Memory B cell (primary cell): ENCODE measurements at regions not wholly inside any gene's neighbourhood (a gene's known extent, or its start where the extent isn't known, plus 50 kb on each side); places are given as distances from the start of the nearest gene placed in this dataset.
"Not testable (repeated sequence)": the region's sequence is repeated elsewhere in the genome, so short reads cannot be mapped to it uniquely, and the experiment has no call there.

Source experiments
- ATAC-seq: fragments of 150-1000 bp; cut with Tn5 transposase; 2 replicates; pipeline ENCODE4 v1.10.0; 2021; ENCODE audit warnings: low read depth, mild to moderate bottlenecking, moderate library complexity
- DNase-seq, 2 donors: peaks; one replicate each; pipeline ENCODE4 v3.0.0; 2022; ENCODE audit warnings: low spot score in 2 of 2
- H3K27ac Mint-ChIP-seq: one replicate; pipeline ENCODE4 v1.8.0; 2022; ENCODE audit warnings: mild to moderate bottlenecking, moderate library complexity, mixed read lengths
- H3K27me3 Mint-ChIP-seq: one replicate; pipeline ENCODE4 v1.8.0; 2022; ENCODE audit warnings: mixed read lengths
- H3K36me3 Mint-ChIP-seq: one replicate; pipeline ENCODE4 v1.8.0; 2022; ENCODE audit warnings: mild to moderate bottlenecking, mixed read lengths
- H3K4me1 Mint-ChIP-seq: one replicate; pipeline ENCODE4 v1.8.0; 2022; ENCODE audit warnings: mixed read lengths
- H3K4me3 Mint-ChIP-seq: one replicate; pipeline ENCODE4 v1.8.0; 2022; ENCODE audit warnings: mild to moderate bottlenecking, moderate library complexity, mixed read lengths
- H3K9me3 Mint-ChIP-seq: one replicate; pipeline ENCODE4 v1.8.0; 2022; ENCODE audit warnings: mixed read lengths

GRCh38 chr18:79588636-79589481 lies 90.7 kb upstream of the CTDP1 start:
- no peak for ATAC-seq
- no peak for DNase-seq
- peaks cover 3% of the 10 kb centered on the region for H3K27me3 Mint-ChIP-seq
- H3K4me1 Mint-ChIP-seq = peaks cover 9% of the 10 kb centered on the region
- H3K4me3 Mint-ChIP-seq = no peak overlapping the region
- H3K27ac Mint-ChIP-seq = no peak overlapping the region
- no peaks in the 10 kb centered on the region for H3K36me3 Mint-ChIP-seq
- peaks cover 9% of the 10 kb centered on the region for H3K9me3 Mint-ChIP-seq

- DNase-seq = no peak
- no peaks in the 10 kb centered on the region for H3K36me3 Mint-ChIP-seq
- no peak for ATAC-seq
- peaks cover 3% of the 10 kb centered on the region for H3K4me1 Mint-ChIP-seq
- no peak overlapping the region for H3K27ac Mint-ChIP-seq
- H3K27me3 Mint-ChIP-seq = peaks cover 1% of the 10 kb centered on the region
- H3K9me3 Mint-ChIP-seq = peaks cover 9% of the 10 kb centered on the region
- no peak overlapping the region for H3K4me3 Mint-ChIP-seq
These were observed 90.0 kb upstream of the CTDP1 start for GRCh38 chr18:79589601-79590091.

- no peak for ATAC-seq
- no peak overlapping the region for H3K4me3 Mint-ChIP-seq
- H3K27ac Mint-ChIP-seq = no peak overlapping the region
These were observed 89.2 kb upstream of the CTDP1 start for GRCh38 chr18:79590191-79591031.

GRCh38 chr18:79591032-79591308 lies 88.6 kb upstream of the CTDP1 start:
- no peak overlapping the region for H3K4me3 Mint-ChIP-seq
- H3K27ac Mint-ChIP-seq = no peak overlapping the region
- H3K27me3 Mint-ChIP-seq = peaks cover 1% of the 10 kb centered on the region
- DNase-seq (no peak), ATAC-seq (no peak)
- H3K4me1 Mint-ChIP-seq = no peaks in the 10 kb centered on the region
- no peaks in the 10 kb centered on the region for H3K36me3 Mint-ChIP-seq
- H3K9me3 Mint-ChIP-seq = peaks cover 9% of the 10 kb centered on the region

More at GRCh38 chr18:79590191-79591031, 89.2 kb upstream of the CTDP1 start:
- Mint-ChIP-seq H3K4me1 (no peaks in the 10 kb centered on the region), H3K9me3 (peaks cover 9% of the 10 kb centered on the region), H3K36me3 (no peaks in the 10 kb centered on the region), H3K27me3 (peaks cover 1% of the 10 kb centered on the region)
- no peak for DNase-seq

- not testable (repeated sequence) for H3K27me3 Mint-ChIP-seq, H3K36me3 Mint-ChIP-seq, H3K4me1 Mint-ChIP-seq, H3K27ac Mint-ChIP-seq, DNase-seq, H3K9me3 Mint-ChIP-seq, H3K4me3 Mint-ChIP-seq, ATAC-seq
These were observed 86.9 kb upstream of the CTDP1 start for GRCh38 chr18:79592684-79593083.

GRCh38 chr18:79595876-79596374 lies 83.7 kb upstream of the CTDP1 start:
- Mint-ChIP-seq H3K4me1 (no peaks in the 10 kb centered on the region), H3K27me3 (peaks cover 3% of the 10 kb centered on the region), H3K4me3 (no peak overlapping the region), H3K27ac (no peak overlapping the region), H3K9me3 (peaks cover 9% of the 10 kb centered on the region), H3K36me3 (no peaks in the 10 kb centered on the region)
- ATAC-seq = no peak
- DNase-seq = no peak

GRCh38 chr18:79596446-79597175 lies 83.0 kb upstream of the CTDP1 start:
- Mint-ChIP-seq H3K4me1 (no peaks in the 10 kb centered on the region), H3K4me3 (no peak overlapping the region), H3K9me3 (peaks cover 9% of the 10 kb centered on the region), H3K27ac (no peak overlapping the region), H3K27me3 (peaks cover 3% of the 10 kb centered on the region), H3K36me3 (no peaks in the 10 kb centered on the region)
- DNase-seq (no peak), ATAC-seq (no peak)

GRCh38 chr18:79597176-79597830 lies 82.3 kb upstream of the CTDP1 start:
- Mint-ChIP-seq H3K36me3 (no peaks in the 10 kb centered on the region), H3K27me3 (peaks cover 3% of the 10 kb centered on the region), H3K9me3 (peaks cover 7% of the 10 kb centered on the region), H3K4me1 (no peaks in the 10 kb centered on the region), H3K27ac (no peak overlapping the region), H3K4me3 (no peak overlapping the region)
- ATAC-seq (no peak), DNase-seq (no peak)

GRCh38 chr18:79597831-79598632 lies 81.6 kb upstream of the CTDP1 start:
- DNase-seq (no peak), ATAC-seq (no peak)
- Mint-ChIP-seq H3K4me1 (no peaks in the 10 kb centered on the region), H3K4me3 (no peak overlapping the region), H3K27me3 (peaks cover 3% of the 10 kb centered on the region), H3K27ac (no peak overlapping the region), H3K9me3 (peaks cover 4% of the 10 kb centered on the region), H3K36me3 (no peaks in the 10 kb centered on the region)

GRCh38 chr18:79598633-79599175 lies 80.9 kb upstream of the CTDP1 start:
- no peaks in the 10 kb centered on the region for H3K9me3 Mint-ChIP-seq
- H3K36me3 Mint-ChIP-seq = no peaks in the 10 kb centered on the region
- no peak overlapping the region for H3K27ac Mint-ChIP-seq
- no peaks in the 10 kb centered on the region for H3K4me1 Mint-ChIP-seq
- no peak for ATAC-seq
- H3K4me3 Mint-ChIP-seq = no peak overlapping the region
- no peak for DNase-seq
- peaks cover 3% of the 10 kb centered on the region for H3K27me3 Mint-ChIP-seq

GRCh38 chr18:79599441-79599931 lies 80.1 kb upstream of the CTDP1 start:
- Mint-ChIP-seq H3K4me3 (no peak overlapping the region), H3K36me3 (no peaks in the 10 kb centered on the region), H3K27ac (no peak overlapping the region), H3K27me3 (peaks cover 3% of the 10 kb centered on the region), H3K4me1 (no peaks in the 10 kb centered on the region), H3K9me3 (no peaks in the 10 kb centered on the region)
- ATAC-seq (no peak), DNase-seq (no peak)

- Mint-ChIP-seq H3K27me3 (peaks cover 3% of the 10 kb centered on the region), H3K27ac (no peak overlapping the region), H3K9me3 (no peaks in the 10 kb centered on the region), H3K36me3 (no peaks in the 10 kb centered on the region), H3K4me1 (no peaks in the 10 kb centered on the region), H3K4me3 (no peak overlapping the region)
- DNase-seq = no peak
- ATAC-seq = no peak
These were observed 79.5 kb upstream of the CTDP1 start for GRCh38 chr18:79600141-79600540.
